Stimulated activated CD4-positive, alpha-beta T cell treated with anti-CD3 and anti-CD28 coated beads, Interleukin-12 subunit alpha, Interleukin-12 subunit beta, amount 100 ng/mL, for 48 hours (primary cell): ENCODE measurements at regions not wholly inside any gene's neighbourhood (a gene's known extent, or its start where the extent isn't known, plus 50 kb on each side); places are given as distances from the start of the nearest gene placed in this dataset.
"Not testable (repeated sequence)": the region's sequence is repeated elsewhere in the genome, so short reads cannot be mapped to it uniquely, and the experiment has no call there.

ENCODE experiments used
- DNase-seq, 3 donors: peaks; one replicate each; pipeline ENCODE4 v3.0.0-alpha.2; 2020; ENCODE audit warnings: low read depth in 2 of 3, low spot score in 1 of 3

DNA sequence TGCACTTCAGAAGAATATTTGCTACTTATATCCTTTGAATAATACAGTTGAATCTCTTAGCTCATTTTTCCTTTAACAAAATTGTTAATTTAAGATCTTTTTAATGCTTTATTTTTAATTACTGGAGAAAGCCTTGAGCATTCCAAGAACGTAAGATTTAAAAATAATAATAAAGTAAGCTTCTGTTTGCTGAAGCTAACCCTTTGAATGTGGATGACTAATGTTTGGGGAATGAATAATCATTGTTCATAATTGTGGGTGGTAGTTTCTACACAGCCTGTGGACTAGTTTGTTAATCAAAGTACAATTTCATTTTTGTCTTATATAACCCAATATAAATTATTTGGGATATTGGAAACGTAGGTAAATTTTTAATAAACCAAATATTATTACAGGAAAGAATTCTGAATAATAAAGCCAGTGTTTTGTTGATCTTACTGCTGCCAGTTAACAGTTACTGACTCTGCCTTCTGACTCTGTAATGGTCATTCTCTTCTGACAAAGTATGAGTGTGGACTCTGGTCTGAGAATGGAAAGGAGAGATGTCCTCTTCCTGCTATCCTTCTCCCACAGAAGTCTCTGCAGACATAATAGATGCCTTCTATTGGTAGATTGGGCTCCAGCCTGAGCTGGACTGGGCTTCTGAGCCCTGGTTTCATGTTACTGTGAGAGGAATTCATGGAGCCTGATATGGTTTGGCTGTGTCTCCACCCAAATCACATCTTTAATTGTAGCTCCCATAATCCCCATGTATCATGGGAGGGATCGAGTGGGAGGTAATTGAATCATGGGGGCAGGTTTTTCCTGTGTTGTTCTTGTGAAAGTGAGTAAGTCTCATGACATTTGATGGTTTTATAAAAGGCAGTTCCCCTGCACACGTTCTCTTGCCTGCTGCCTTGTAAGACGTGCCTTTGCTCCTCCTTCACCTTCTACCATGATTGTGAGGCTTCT is 292.7 kb upstream of the SLC39A10 start:
- DNase-seq: no peak

DNA sequence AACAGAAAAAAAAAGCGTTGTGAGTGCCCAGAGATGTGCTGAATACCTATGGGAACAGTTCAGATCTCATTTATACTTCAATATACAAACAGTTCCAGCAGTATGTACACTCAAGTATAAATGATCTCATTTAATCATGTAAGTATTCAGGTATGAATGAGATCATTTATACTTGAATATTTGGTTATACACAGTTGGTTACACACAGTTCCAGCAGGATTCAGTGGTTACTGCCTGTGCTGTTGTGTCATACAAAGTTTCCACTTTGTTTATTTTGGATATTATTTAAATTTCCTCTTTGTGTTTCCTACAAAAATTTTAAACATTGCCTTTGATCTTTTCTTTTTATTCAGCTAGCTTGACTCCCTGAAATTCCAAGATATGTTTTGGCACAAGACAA is 293.5 kb upstream of the SLC39A10 start:
- DNase-seq: no peak

DNA sequence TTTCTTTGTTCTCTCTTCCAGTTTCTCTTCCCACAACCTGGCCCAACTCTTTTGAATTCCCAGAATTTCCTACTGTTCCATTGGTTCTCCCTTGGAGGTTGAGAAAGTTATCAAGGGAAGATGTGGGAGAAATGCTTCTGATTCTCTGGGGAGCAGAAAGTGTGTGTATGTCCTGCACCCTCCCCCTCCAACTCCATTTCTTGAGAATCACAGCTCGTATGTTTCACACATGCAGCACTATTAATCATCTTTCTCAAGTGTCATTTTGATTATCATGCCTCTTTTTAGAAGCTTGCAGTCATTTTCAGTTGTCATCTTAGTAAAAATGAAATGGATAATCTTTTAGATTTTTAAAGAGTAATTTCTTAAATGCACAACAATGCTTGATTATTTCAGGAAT is 296.8 kb upstream of the SLC39A10 start:
- DNase-seq: no peak

DNA sequence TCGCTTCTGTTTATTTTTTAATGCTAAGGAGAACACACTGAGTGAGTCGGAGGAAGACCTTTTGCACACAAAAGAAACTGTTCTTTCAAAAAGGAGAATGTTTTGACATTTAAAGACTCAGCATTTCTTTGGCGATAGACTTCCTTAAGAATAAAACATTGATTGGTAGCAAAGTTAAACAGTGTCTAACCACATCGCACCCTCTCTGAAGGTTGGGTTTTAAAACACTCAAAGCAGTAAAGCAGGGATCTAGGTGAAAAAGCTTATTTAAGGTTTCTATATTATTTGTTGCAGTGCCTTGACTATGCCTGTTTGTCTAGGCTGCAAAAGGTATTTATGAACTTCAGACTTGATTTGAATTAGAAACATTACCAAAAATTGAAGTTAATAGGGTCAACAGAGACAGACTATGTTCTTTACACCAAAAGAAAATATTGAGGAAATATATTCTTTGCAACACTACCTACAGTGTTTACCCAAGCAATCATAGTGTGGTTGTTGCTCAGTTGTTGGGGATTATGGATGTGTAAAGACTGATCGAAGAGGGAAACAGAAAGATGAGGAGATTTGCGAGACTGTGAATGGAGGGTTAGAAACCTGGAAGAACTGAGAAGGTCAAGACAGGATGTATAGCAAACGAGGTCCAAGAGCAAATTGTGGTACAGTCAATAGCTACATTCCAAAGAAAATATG is 297.8 kb upstream of the SLC39A10 start:
- DNase-seq: no peak

DNA sequence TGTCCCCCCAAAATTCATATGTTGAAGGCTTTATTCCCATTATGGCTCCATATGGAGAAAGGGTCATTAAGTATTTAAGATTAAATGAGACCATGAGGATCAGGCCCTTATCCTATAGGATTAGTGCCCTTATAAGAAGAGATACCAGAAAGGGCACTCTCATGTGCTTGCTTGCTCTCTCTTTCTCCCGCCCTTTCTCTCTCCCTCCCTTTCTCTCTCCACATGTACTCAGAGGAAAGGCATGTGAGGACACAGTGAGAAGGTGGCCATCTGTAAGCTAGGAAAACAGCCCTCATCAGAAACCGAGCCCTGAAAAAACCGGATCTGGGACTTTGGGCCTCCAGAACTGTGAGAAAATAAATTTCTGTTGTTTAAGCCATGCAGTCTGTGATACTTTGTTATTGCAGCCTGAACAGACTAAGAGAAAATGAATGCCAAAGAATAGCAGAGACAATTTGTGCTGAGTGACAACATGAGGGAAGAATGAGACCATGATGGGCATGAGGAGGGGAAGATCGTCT is 300.0 kb upstream of the SLC39A10 start:
- no peak for DNase-seq

DNA sequence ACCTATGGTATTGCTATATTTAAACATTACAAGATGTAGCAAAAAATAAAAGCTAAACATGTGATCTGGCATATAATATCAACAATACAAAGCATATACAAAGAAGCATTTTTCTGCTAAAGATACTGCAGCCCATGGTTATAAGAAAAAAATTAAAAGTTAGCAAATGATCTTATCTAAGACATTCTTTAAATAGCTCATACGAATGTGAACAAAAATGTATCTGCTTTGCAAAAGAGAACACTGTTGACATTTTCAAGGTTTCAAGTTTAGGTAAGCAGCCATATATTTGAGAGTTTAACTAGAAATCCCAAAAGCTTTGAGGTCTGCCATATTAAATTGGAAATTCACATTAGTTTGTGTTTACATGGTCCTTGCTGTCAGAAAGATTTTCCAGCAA is 301.0 kb upstream of the SLC39A10 start:
- no peak for DNase-seq

DNA sequence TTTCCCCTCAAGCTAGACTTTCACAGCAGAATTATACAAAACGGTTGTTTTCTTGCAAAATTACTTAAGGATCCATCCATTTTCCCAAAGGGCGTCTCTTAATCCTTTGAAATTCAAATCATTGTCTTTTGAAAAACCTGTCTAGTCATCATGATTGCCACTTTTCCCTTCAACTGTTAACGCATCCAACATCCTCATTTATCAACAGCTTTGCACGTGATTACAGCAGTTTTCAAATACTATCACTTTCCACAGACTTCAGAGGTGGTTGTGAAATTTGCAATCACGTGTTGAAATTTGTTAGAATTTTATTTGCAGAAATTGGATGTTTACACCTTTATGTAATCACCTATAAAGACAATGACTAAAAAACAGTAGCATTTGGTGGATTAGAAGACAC is 304.4 kb upstream of the SLC39A10 start:
- no peak for DNase-seq

DNA sequence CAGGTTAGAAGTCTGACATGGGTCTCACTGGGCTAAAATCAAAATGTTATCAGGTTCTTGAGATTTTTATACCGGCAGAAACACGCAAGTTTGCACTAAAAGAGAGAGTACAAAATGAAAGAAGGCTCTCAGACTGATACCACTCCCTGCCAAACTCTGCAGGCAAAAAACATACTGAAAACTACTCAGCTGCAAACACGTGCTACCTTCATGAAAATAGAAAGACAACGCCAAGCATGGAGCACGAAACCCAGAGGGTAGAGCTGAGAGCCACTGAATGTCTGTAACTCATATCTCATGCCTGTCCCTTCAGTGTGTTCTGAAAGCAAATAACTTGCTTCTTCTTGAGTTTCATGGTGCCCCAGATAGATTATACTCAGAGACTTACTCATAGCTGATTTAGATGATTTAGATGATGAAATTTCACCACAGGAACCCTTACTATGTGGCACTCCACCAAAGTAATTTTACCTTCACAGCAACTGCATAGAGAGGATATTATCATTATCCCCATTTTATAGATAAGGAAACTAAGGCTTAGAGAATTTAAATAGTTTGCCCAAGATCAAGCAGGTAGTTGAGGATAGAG is 313.0 kb upstream of the SLC39A10 start:
- DNase-seq: no peak

DNA sequence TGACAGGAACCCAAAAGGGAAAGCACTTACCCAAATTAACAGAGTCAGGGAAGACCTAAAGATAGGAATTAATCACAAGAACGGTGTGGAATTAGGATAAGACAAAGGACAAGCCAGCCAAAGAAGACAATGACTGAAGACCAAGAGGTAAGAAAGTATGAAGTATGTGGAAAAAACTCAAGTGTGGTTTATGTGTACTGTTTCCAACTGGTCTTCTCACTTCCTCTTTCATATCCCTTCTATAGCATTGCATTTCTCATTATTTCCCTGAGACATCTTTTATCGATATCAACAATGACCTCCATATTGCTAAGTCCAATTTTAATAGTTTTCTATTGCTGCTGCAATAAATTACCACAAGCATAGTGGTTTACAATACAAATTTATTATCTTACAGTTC is 313.5 kb upstream of the SLC39A10 start:
- no peak for DNase-seq

DNA sequence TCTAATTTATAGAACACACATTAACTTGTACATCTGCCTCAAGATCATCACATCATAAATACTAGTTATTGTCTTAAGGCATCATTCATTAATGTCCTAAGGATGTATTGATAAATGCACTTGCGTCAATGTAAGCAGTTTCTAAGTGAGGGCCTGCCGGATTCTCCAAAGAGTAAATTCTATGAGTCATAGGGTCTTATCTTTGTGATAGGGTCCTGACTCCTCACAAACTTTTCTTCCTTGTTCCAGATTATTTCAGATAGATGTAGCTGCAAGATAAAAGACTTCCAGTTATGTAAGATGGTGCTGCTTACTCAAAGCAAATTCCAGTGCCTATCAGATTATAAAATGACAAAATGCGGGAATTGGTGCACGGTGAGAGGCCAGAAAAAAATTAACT is 315.0 kb upstream of the SLC39A10 start:
- DNase-seq: no peak

DNA sequence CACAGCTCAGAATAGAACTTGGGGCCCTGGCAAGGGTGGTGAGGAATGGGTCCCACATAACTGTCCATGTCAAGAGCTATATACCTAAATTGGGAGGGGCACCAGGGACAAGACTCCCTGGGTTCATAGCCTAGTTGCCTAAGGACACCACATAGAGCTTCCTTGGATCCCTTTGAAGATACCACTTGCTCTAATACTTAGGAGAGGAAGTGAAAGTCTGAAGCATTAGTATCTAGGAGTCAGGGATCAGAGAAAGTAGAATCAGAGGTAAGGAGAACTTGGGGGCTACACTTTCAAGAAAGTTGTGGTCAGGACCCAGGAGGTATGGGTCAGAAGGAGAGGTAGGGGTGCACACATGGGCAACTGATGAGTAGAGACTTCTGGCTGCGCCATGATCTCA is 318.2 kb upstream of the SLC39A10 start:
- DNase-seq: no peak

DNA sequence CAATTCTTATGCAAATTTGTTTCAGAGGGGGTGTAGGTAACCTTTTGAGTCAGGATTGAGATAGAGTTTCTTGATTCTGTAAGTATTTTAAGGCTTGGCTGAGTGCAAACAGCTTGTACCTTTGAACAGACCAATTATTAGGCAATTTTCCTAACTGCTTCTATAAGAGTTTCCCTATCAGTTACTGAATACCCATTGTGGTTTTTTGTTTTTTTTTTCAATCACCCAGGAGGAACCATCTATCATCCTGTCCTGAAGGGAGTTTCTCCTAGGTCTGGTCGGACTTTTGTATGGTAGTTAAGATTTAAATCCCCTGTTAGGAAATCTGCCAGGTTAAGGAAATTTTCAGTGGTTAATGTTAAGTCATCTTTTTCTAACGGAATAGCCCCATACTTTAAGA is 319.4 kb upstream of the SLC39A10 start:
- DNase-seq: no peak

DNA sequence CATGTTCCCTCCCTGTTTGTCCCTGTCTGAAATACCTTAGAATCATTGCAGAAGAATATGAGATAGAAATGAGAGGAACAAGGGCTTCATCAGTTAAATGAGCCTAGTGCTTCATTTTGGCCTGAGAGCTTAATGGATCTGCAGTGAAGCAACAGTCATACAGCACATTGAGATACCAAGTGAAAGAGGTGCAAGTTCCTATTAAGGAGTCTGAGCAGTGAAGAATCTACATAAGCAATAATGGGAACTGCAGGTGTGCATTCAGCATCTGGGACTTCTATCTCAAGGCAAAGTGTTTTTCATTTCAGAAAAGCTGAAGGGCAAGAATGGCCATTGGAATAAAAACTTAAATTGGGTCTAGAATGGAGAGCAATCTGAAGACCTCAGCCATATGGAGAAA is 323.2 kb upstream of the SLC39A10 start:
- DNase-seq: no peak

DNA sequence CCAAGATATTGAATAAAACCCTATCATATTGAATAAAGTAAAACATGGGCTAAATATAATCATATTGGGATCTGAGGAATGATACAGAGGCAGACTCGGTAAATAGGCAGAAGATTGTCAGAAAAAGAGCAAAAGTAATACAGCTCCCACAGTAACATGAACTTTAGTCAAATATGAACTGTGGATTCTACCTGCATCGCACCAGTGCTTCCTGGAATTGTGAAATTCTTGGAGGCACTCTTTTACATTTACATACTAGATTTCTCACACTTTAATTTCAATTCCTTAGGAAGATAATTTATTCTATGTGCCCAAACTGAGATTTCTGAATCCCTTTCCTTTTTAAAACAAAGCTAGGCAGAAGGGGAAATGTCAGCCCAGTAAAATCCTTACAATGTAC is 325.1 kb upstream of the SLC39A10 start:
- no peak for DNase-seq

DNA sequence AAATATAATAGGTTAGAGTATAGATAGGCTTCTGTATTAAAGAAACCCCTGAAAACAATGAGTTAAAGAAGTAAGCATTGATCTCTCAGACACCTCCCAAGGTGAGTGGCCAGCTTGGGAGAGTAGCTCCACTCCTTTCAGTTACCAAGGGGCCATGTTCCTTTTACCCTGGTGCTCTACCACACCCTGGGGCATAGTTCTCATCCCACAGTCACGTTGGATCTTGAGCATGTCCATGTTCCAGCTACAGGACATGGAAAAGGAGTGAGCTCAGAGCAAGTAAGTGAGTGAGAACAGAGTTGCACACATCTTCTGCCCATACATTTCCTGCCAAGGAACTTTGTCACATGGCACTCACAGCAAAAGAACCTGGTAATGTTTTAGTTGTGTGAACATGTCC is 325.9 kb upstream of the SLC39A10 start:
- no peak for DNase-seq

DNA sequence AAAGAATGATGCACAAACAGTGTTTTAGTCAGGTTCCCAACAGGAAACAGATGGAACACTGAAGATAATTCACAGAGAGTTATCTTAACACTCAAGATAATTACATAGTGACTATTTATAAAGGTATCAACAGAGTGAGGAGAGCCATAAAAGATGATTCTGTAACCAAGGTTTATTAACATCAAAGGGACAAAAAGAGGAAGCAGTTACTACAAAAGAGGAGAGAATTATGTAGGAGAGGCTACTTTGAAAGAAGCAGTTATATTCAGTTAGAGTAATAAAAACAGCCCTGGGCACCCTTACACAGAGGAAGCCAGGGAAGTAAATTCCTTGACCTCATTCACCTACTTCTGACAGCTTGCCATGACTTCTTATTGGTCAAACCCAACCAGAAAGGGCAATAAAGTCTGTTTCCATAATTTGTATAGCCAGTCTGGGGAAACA is 326.5 kb upstream of the SLC39A10 start:
- no peak for DNase-seq

DNA sequence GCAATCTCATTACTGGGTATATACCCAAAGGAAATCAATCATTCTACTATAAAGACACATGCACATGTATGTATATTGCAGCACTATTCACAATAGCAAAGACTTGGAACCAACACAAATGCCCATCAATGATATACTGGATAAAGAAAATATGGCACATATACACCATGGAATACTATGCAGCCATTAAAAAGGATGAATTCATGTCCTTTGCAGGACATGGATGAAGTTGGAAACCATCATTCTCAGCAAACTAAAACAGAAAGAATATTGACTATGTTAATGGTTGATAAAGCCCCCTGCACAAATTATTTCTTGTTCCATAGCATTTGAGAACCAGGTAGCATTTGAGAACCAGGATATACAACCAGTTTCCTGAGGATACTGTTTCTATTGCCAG is 327.2 kb upstream of the SLC39A10 start:
- not testable (repeated sequence) for DNase-seq

DNA sequence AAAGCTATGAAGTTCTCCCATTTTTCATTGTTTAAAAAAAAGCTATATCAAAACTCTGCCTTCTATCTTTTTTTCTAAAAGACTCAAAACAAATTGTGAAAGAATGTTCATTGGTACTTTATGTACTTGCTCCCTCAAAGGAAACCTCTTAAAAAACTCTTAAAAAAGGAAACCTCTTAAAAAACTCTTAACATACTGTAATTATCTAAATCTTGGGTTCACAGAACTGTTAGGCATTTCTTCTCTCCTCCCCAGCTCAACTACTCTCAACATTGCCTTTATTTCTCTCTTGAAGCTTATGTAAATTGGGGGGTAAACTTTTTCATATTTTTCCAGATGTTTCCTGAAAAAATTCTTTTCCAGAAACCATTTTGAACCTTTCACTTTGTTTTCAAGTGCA is 330.5 kb upstream of the SLC39A10 start:
- no peak for DNase-seq

DNA sequence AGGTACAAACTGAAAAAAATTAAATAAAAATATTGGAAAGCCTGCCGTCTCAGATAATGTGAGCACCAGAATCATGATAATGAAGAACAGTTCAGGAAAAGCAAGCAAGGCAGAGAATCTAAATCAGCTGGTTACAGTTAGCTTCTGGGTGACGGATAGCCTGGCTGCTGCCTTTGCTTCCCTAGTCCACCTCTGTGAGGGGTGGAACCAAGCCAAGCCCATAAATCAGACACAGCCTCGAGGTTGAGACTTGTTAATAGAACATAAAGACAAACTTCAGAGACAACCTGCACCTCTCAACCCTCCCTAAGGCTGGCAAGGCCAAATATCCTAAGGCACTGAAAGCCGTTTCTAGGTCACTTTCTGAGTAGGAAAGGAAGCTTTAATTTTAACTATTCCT is 334.7 kb upstream of the SLC39A10 start:
- DNase-seq: no peak

DNA sequence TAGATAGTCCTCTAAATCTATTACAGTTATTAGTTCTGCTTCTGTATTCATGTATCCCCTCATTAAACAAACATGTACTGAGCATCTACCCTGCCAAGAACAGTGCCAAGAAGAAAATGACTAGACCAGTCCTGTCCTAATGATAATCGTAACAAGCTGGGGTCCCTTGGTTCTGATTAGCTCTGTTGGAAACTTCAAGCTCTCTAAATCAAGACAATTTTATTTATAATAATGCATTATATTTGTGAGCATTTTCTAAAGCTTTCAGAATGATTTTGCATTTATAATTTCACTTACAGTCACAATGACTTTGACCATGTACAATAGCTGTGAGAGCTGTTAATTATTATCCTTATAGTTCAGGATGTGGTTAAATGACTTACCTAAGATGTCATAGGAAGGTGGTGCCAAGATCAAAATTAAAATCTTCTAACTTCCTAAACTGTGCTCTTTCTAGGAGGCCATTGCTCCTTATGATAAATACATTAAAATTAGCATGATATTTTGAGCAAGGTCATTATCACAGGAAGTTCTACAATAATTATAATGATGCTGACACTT is 336.5 kb upstream of the SLC39A10 start:
- DNase-seq: no peak

DNA sequence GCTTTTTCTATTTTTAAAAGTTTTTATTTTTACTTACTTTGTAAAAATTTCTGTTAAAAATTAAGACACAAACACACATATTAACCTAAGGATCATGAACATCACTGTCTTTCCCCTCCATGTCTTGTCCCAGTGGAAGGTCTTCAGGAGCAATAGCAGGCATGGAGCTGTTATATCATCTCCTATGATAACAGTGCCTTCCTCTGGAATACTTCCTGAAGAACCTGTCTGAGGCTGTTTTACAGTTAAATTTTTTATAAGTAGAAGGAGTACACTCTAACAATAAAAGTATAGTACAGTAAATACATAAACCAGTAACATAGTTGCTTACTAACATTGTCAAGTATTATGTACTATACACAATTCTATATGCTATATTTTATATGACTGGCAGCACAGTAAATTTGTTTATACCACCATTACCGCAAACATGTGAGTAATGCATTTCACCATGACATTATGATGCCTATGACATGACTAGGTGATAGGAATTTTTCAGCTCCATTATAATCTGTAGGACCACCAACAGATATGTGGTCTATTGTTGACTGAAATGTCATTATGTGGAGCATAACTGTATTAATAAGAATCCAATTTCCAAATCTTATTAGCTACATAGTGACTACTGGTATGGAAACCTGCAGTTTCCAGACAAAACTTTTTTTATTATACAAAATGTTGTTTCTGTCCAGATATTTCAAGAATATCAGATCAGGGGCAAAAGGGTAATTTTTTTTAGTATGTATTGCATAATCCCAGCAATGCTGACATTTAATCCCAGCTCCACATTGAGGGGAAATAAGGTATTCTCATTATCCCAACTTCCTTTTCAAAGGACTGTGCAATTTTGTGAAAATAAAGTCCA is 337.2 kb upstream of the SLC39A10 start:
- DNase-seq: no peak
